Peyer's patch (tissue), 4 donors: ENCODE measurements at regions not wholly inside any gene's neighbourhood (a gene's known extent, or its start where the extent isn't known, plus 50 kb on each side); places are given as distances from the start of the nearest gene placed in this dataset.
"Not testable (repeated sequence)": the region's sequence is repeated elsewhere in the genome, so short reads cannot be mapped to it uniquely, and the experiment has no call there.

Experiments
- CTCF ChIP-seq, 6 experiments: fragments of 450-650 bp in 4 of 6; fragments of 200-600 bp in 2 of 6; sonication (generic) in 1 of 6; IDR thresholded peaks; one replicate each; pipeline ENCODE4 v1.5.1; 2017 to 2019; ENCODE audit warnings: antibody characterized with exemption in 6 of 6, mild to moderate bottlenecking in 3 of 6, moderate library complexity in 1 of 6
- POLR2A ChIP-seq, 2 donors: fragments of 450-650 bp; IDR thresholded peaks; one replicate each; pipeline ENCODE4 v1.5.1; 2017; ENCODE audit warnings: antibody characterized with exemption in 2 of 2, mild to moderate bottlenecking in 2 of 2, moderate library complexity in 2 of 2

DNA sequence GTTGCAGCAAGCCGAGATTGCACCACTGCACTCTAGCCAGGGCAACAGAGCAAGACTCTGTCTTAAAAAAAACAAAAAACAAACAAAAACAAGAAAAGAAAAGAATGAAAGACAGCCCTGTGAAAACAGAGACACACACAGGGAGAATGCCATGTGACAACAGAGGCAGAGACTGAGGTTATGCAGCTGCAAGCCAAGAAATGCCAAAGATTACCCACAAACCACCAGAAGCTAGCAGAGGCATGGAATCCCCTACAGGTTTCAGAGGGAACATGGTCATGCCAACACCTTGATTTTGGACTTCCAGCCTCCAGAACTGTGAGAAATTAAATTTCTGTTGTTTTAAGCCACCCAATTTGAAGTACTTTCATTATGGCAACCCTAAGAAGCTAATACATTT is 138.5 kb downstream of the MRPL57 start:
- TF ChIP-seq CTCF, POLR2A (IDR thresholded peaks at IDR 0.05): not testable (repeated sequence)
